NCI-H2227 (cell line): ENCODE measurements at regions not wholly inside any gene's neighbourhood (a gene's known extent, or its start where the extent isn't known, plus 50 kb on each side); places are given as distances from the start of the nearest gene placed in this dataset.

Source experiments
- DNase-seq: peaks from one replicate; lab custom pipeline; 2025; ENCODE audit not compliant: unreplicated experiment; lab: John Stamatoyannopoulos, UW

- no peak for DNase-seq
Measured at GRCh38 chr18:40864846-40865245, 1090.2 kb upstream of the PIK3C3 start.

- no peak for DNase-seq
Measured at GRCh38 chr18:40863801-40864200, 1091.2 kb upstream of the PIK3C3 start.

- no peak for DNase-seq
Measured at GRCh38 chr18:40860189-40860588, 1094.8 kb upstream of the PIK3C3 start.

- DNase-seq = no peak
Measured at GRCh38 chr18:40855661-40856060, 1099.4 kb upstream of the PIK3C3 start.

GRCh38 chr18:40852406-40852805 is 1102.6 kb upstream of the PIK3C3 start:
- DNase-seq = peak; percentile 33

GRCh38 chr18:40851014-40851429 is 1104.0 kb upstream of the PIK3C3 start:
- peak; percentile 13 for DNase-seq

GRCh38 chr18:40849886-40850285 is 1105.1 kb upstream of the PIK3C3 start:
- no peak for DNase-seq

- no peak for DNase-seq
Measured at GRCh38 chr18:40841467-40841866, 1113.6 kb upstream of the PIK3C3 start.

- DNase-seq = no peak
Measured at GRCh38 chr18:40841063-40841462, 1114.0 kb upstream of the PIK3C3 start.

GRCh38 chr18:40832362-40832761 is 1122.7 kb upstream of the PIK3C3 start:
- no peak for DNase-seq

GRCh38 chr18:40824291-40824690 is 1130.7 kb upstream of the PIK3C3 start:
- no peak for DNase-seq

GRCh38 chr18:40821596-40822243 is 1133.3 kb upstream of the PIK3C3 start:
- DNase-seq = no peak

- no peak for DNase-seq
Measured at GRCh38 chr18:40812981-40813515, 1142.0 kb upstream of the PIK3C3 start.

GRCh38 chr18:40810372-40810771 is 1144.7 kb upstream of the PIK3C3 start:
- no peak for DNase-seq

GRCh38 chr18:40789286-40789685 is 1165.7 kb upstream of the PIK3C3 start:
- DNase-seq = no peak

GRCh38 chr18:40782453-40783130 is 1172.4 kb upstream of the PIK3C3 start:
- DNase-seq = no peak

GRCh38 chr18:40769786-40770185 is 1185.2 kb upstream of the PIK3C3 start:
- no peak for DNase-seq

GRCh38 chr18:40760251-40760650 is 1194.8 kb upstream of the PIK3C3 start:
- DNase-seq = no peak

- DNase-seq = no peak
Measured at GRCh38 chr18:40754477-40754876, 1200.6 kb upstream of the PIK3C3 start.

GRCh38 chr18:40752316-40752715 is 1202.7 kb upstream of the PIK3C3 start:
- DNase-seq = no peak

- DNase-seq = no peak
Measured at GRCh38 chr18:40751186-40751585, 1203.8 kb upstream of the PIK3C3 start.

- DNase-seq = no peak
Measured at GRCh38 chr18:40739029-40739428, 1216.0 kb upstream of the PIK3C3 start.
